ENCODE measurements at regions not wholly inside any gene's neighbourhood (a gene's known extent, or its start where the extent isn't known, plus 50 kb on each side); places are given as distances from the start of the nearest gene placed in this dataset.

DNA sequence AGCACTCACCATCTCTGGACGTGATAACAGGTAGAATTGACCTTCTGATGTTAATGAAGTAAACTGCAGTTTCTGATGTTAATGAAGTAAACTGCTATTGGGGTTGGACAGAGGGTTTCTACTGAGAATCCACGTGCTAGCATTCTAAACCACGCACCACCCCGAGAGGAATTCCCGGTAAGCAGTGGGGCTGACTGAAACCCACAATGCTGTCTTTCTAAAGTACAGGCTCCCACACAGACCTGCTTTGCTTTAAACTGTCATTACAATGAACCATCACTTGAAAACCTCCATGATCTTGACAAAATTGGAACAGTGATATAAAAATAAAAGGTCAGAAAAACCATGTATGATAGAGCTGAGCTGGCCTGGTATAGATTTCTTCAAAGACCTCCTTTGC, 559.0 kb downstream of the FGF9 start:
- TF ChIP-seq, protein P1, sequence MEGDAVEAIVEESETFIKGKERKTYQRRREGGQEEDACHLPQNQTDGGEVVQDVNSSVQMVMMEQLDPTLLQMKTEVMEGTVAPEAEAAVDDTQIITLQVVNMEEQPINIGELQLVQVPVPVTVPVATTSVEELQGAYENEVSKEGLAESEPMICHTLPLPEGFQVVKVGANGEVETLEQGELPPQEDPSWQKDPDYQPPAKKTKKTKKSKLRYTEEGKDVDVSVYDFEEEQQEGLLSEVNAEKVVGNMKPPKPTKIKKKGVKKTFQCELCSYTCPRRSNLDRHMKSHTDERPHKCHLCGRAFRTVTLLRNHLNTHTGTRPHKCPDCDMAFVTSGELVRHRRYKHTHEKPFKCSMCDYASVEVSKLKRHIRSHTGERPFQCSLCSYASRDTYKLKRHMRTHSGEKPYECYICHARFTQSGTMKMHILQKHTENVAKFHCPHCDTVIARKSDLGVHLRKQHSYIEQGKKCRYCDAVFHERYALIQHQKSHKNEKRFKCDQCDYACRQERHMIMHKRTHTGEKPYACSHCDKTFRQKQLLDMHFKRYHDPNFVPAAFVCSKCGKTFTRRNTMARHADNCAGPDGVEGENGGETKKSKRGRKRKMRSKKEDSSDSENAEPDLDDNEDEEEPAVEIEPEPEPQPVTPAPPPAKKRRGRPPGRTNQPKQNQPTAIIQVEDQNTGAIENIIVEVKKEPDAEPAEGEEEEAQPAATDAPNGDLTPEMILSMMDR (IDR thresholded peaks at IDR 0.05) = no peak
- no peak for TF ChIP-seq POLR2A (IDR thresholded peaks at IDR 0.05)
